SU-DHL-6 (cell line): ENCODE measurements at regions not wholly inside any gene's neighbourhood (a gene's known extent, or its start where the extent isn't known, plus 50 kb on each side); places are given as distances from the start of the nearest gene placed in this dataset.

Source experiments
- H2AFZ ChIP-seq: fragments of 200-600 bp; sonication (generic); 2 replicates; pipeline ENCODE4 v1.6.1; 2014; ENCODE audit warnings: low read depth, mild to moderate bottlenecking, moderate library complexity, mixed read lengths, antibody characterized with exemption, low read length; ENCODE audit not compliant: severe bottlenecking
- H3F3A ChIP-seq: fragments of 200-600 bp; shearing (Covaris generic); 2 replicates; pipeline ENCODE4 v1.6.0; 2016; ENCODE audit warnings: antibody characterized with exemption, mild to moderate bottlenecking; ENCODE audit not compliant: insufficient read depth
- H3K27ac ChIP-seq: fragments of 200-600 bp; sonication (generic); 2 replicates; pipeline ENCODE4 v1.5.1; 2016; ENCODE audit warnings: low read depth, mild to moderate bottlenecking, low read length, moderate library complexity, mixed read lengths
- H3K27me3 ChIP-seq: fragments of 200-600 bp; sonication (generic), shearing (Covaris generic); 2 replicates; pipeline ENCODE4 v1.6.0; 2014; ENCODE audit warnings: mild to moderate bottlenecking, low read length
- H3K36me3 ChIP-seq: fragments of 200-600 bp; sonication (generic); 2 replicates; pipeline ENCODE4 v1.6.1; 2014; ENCODE audit warnings: mild to moderate bottlenecking, low read length, mixed read lengths
- H3K4me2 ChIP-seq: fragments of 300-600, 200-600 bp; shearing (Covaris generic), sonication (generic); 2 replicates; pipeline ENCODE4 v1.6.0; 2014; ENCODE audit warnings: low read length, low read depth, mild to moderate bottlenecking; ENCODE audit not compliant: poor library complexity, severe bottlenecking
- H3K4me3 ChIP-seq: fragments of 200-600 bp; sonication (generic); 2 replicates; pipeline ENCODE4 v1.5.1; 2014; ENCODE audit warnings: antibody characterized with exemption, low read length, mild to moderate bottlenecking, mixed read lengths; ENCODE audit not compliant: insufficient read depth, poor library complexity, severe bottlenecking
- H3K79me2 ChIP-seq: fragments of 200-600 bp; sonication (generic); 2 replicates; pipeline ENCODE4 v1.6.1; 2014; ENCODE audit warnings: mild to moderate bottlenecking, low read length, moderate library complexity; ENCODE audit not compliant: insufficient read depth
- H3K9ac ChIP-seq: fragments of 200-600 bp; sonication (generic); 2 replicates; pipeline ENCODE4 v1.7.0; 2014; ENCODE audit warnings: mild to moderate bottlenecking, low read length
- H3K9me2 ChIP-seq: fragments of 200-600 bp; sonication (generic); replicated peaks from 2 replicates; pipeline ENCODE4 v1.6.1; 2014; ENCODE audit warnings: low read length; ENCODE audit not compliant: insufficient read depth
- H3K9me3 ChIP-seq: fragments of 200-600 bp; sonication (generic); 2 replicates; pipeline ENCODE4 v1.6.1; 2014; ENCODE audit warnings: low read length, mixed read lengths; ENCODE audit not compliant: insufficient read depth
- H4K20me1 ChIP-seq: fragments of 200-600 bp; sonication (generic); 2 replicates; pipeline ENCODE4 v1.6.1; 2014; ENCODE audit warnings: low read depth, mild to moderate bottlenecking, antibody characterized with exemption, low read length, moderate library complexity, mixed read lengths
- EZH2phosphoT487 ChIP-seq: fragments of 200-600 bp; sonication (generic), shearing (Covaris generic); conservative IDR thresholded peaks from 2 replicates; pipeline ENCODE4 v1.6.1; 2018; ENCODE audit warnings: mild to moderate bottlenecking, antibody characterized with exemption, low read length, moderate library complexity, mixed read lengths
- TF ChIP-seq, protein P1 (sequence below): fragments of 200-600 bp; sonication (generic); IDR thresholded peaks from one replicate; pipeline ENCODE4 v1.5.1; 2017; ENCODE audit warnings: antibody characterized with exemption, mild to moderate bottlenecking, low read length, moderate library complexity; ENCODE audit not compliant: insufficient read depth, poor library complexity, severe bottlenecking

DNA sequence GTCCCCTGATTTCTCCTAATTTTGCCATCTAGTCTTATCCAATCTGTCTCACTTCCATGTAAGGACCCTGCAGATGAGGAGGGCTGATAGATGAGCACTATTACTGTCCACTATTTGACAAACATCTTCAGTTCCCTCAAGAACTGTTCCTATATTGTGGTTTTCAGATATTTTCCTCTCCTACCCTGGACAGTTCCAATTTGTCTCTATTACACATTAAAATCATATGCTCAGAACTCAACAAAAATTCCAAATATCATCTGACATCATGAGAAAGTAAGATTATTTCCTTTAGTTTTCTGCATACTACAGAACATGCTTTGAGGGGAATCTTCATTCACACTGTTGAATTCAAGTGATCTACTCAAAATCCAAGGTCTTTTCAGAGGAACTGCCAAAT lies 265.6 kb upstream of the ARID1B start:
- Histone ChIP-seq H4K20me1 (no peaks in the 10 kb centered on the region), H3K9ac (no peak overlapping the region), H3K9me3 (no peaks in the 10 kb centered on the region), H2AFZ (no peak overlapping the region), H3K79me2 (no peaks in the 10 kb centered on the region), H3K36me3 (no peaks in the 10 kb centered on the region), H3K9me2 (no peaks in the 10 kb centered on the region), H3K27me3 (no peaks in the 10 kb centered on the region), H3F3A (no peaks in the 10 kb centered on the region), H3K27ac (no peak overlapping the region), H3K4me2 (no peak overlapping the region), H3K4me3 (no peak overlapping the region)
- TF ChIP-seq EZH2phosphoT487: no peak
- TF ChIP-seq, protein P1, sequence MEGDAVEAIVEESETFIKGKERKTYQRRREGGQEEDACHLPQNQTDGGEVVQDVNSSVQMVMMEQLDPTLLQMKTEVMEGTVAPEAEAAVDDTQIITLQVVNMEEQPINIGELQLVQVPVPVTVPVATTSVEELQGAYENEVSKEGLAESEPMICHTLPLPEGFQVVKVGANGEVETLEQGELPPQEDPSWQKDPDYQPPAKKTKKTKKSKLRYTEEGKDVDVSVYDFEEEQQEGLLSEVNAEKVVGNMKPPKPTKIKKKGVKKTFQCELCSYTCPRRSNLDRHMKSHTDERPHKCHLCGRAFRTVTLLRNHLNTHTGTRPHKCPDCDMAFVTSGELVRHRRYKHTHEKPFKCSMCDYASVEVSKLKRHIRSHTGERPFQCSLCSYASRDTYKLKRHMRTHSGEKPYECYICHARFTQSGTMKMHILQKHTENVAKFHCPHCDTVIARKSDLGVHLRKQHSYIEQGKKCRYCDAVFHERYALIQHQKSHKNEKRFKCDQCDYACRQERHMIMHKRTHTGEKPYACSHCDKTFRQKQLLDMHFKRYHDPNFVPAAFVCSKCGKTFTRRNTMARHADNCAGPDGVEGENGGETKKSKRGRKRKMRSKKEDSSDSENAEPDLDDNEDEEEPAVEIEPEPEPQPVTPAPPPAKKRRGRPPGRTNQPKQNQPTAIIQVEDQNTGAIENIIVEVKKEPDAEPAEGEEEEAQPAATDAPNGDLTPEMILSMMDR: no peak

DNA sequence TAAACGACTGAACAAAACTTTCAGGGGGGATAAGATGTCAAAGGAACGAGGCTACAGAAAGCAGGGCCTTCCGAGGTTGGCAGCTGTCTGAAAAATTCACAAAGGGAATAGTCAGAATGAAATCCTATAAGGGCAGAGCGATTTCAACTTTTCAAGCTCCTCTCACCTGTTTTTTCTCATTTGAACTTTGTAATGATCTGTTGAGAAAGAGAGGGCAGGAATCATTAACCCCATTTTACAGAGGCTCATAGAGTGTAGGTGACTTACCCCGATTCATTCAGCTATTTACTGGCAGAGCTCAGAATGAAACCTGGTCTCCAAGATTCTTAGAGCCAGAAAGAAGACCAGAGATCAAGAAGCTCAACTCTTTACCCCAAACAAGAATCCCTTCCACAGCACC lies 266.1 kb upstream of the ARID1B start:
- TF ChIP-seq, protein P1: no peak
- TF ChIP-seq EZH2phosphoT487: no peak
- no peaks in the 10 kb centered on the region for H3K9me2 ChIP-seq
- no peak overlapping the region for H3K9ac ChIP-seq
- H2AFZ ChIP-seq: no peak overlapping the region
- H3K4me2 ChIP-seq: no peak overlapping the region
- H3F3A ChIP-seq: no peaks in the 10 kb centered on the region
- no peaks in the 10 kb centered on the region for H4K20me1 ChIP-seq
- no peaks in the 10 kb centered on the region for H3K36me3 ChIP-seq
- H3K79me2 ChIP-seq: no peaks in the 10 kb centered on the region
- no peaks in the 10 kb centered on the region for H3K27me3 ChIP-seq
- no peak overlapping the region for H3K4me3 ChIP-seq
- no peak overlapping the region for H3K27ac ChIP-seq
- H3K9me3 ChIP-seq: no peaks in the 10 kb centered on the region

DNA sequence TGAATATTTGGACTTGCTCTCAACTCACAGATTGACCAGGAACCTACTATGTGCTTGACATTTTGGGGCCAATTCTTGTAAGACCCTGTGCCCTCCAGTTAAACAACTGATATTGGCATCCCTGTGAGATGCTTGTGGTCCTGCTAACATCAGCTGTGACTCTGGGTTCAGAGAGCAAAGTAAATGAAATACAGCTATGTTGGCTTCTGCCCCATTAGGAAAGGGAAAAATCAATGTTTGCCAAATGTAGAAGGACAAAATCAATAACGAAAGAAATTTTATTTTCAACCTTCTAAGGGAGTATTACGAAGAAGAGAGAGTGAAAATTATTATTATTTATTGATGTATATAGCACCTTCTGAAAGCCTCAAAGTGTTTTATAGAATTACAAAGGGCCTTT lies 266.9 kb upstream of the ARID1B start:
- H3F3A ChIP-seq: no peaks in the 10 kb centered on the region
- TF ChIP-seq EZH2phosphoT487: no peak
- TF ChIP-seq, protein P1: no peak
- no peaks in the 10 kb centered on the region for H3K79me2 ChIP-seq
- H2AFZ ChIP-seq: no peak overlapping the region
- no peaks in the 10 kb centered on the region for H3K9me2 ChIP-seq
- H3K27ac ChIP-seq: no peak overlapping the region
- H3K4me2 ChIP-seq: no peak overlapping the region
- no peaks in the 10 kb centered on the region for H4K20me1 ChIP-seq
- no peak overlapping the region for H3K4me3 ChIP-seq
- H3K9me3 ChIP-seq: no peaks in the 10 kb centered on the region
- no peaks in the 10 kb centered on the region for H3K36me3 ChIP-seq
- H3K27me3 ChIP-seq: no peaks in the 10 kb centered on the region
- no peak overlapping the region for H3K9ac ChIP-seq
